GM12878 (cell line): ENCODE measurements at regions not wholly inside any gene's neighbourhood (a gene's known extent, or its start where the extent isn't known, plus 50 kb on each side); places are given as distances from the start of the nearest gene placed in this dataset.

ENCODE experiments used
- ATAC-seq: fragments of 200-7000 bp; cut with Tn5 transposase; 3 replicates; pipeline ENCODE4 v1.9.1; 2020; ENCODE audit warnings: mild to moderate bottlenecking, moderate library complexity
- BruUV-seq: library from RNA; stranded (reverse); fragments of 400-500 nt; replicated peaks from 2 replicates; lab custom pipeline; 2021; lab: Mats Ljungman, UMichigan
- CTCF ChIA-PET: fragments of 300-600 bp; sonication (Branson Sonifier 250); formaldehyde crosslinking; extraction: SDS; loops from one replicate; lab custom pipeline; 2021; ENCODE audit warnings: inconsistent platforms; lab: Yijun Ruan, JAX
- POLR2A ChIA-PET: fragments of 350-600 bp; formaldehyde crosslinking; extraction: SDS; loops from one replicate; lab custom pipeline; 2021; ENCODE audit warnings: inconsistent platforms; lab: Charles Lee
- RAD21 ChIA-PET: fragments of 300-600 bp; sonication (Branson Sonifier 250); formaldehyde crosslinking; loops from one replicate; lab custom pipeline; 2023; ENCODE audit warnings: antibody characterized with exemption; ENCODE audit not compliant: unreplicated experiment; lab: Charles Lee
- SMC1A ChIA-PET: fragments of 300-600 bp; sonication (Branson Sonifier 250); formaldehyde crosslinking; loops from one replicate; lab custom pipeline; 2023; ENCODE audit not compliant: unreplicated experiment, uncharacterized antibody; lab: Charles Lee
- DNase-seq: peaks from one replicate; pipeline ENCODE4 v3.0.0-alpha.2; 2011; ENCODE audit warnings: low read depth, low spot score
- FAIRE-seq: peaks from 3 replicates; lab custom pipeline; 2011; peaks lifted over from hg19 to GRCh38; lab: Jason Lieb, UNC
- H2AFZ ChIP-seq: 2 replicates; pipeline ENCODE4 v1.6.0; 2011; ENCODE audit warnings: low read depth, low read length, control low read depth; ENCODE audit not compliant: control insufficient read depth
- H3K27ac ChIP-seq: 2 replicates; pipeline ENCODE4 v1.5.1; 2011; ENCODE audit warnings: control low read depth; ENCODE audit not compliant: control insufficient read depth, insufficient read depth
- H3K27me3 ChIP-seq, 2 experiments: replicated peaks in 1 of 2; 2 replicates each; pipeline versions ENCODE4 v1.6.0 to v1.6.1; 2011; ENCODE audit warnings: low read length in 1 of 2; ENCODE audit not compliant: control insufficient read depth in 2 of 2, insufficient read depth in 2 of 2
- H3K36me3 ChIP-seq, 2 experiments: 2 replicates each; pipeline ENCODE4 v1.5.1; 2011; ENCODE audit warnings: low read length in 1 of 2; ENCODE audit not compliant: control insufficient read depth in 2 of 2, insufficient read depth in 2 of 2
- H3K4me1 ChIP-seq: 2 replicates; pipeline ENCODE4 v1.6.1; 2011; ENCODE audit warnings: mild to moderate bottlenecking, low read length, moderate library complexity, mixed read lengths; ENCODE audit not compliant: control insufficient read depth, insufficient read depth
- H3K4me2 ChIP-seq: 2 replicates; pipeline ENCODE4 v1.6.0; 2011; ENCODE audit warnings: control low read depth; ENCODE audit not compliant: control insufficient read depth, insufficient read depth
- H3K4me3 ChIP-seq: fragments of 200-600 bp; sonication (generic); 2 replicates; pipeline ENCODE4 v1.5.1; 2016
- H3K79me2 ChIP-seq: 2 replicates; pipeline ENCODE4 v1.6.0; 2011; ENCODE audit warnings: low read length; ENCODE audit not compliant: control insufficient read depth, insufficient read depth
- H3K9ac ChIP-seq: 2 replicates; pipeline ENCODE4 v1.8.0; 2011; ENCODE audit warnings: low read length, control low read depth, mixed read lengths; ENCODE audit not compliant: control insufficient read depth, insufficient read depth
- H3K9me3 ChIP-seq: replicated peaks from 3 replicates; pipeline ENCODE4 v1.5.1; 2011; ENCODE audit warnings: mild to moderate bottlenecking, low read length; ENCODE audit not compliant: control insufficient read depth, insufficient read depth
- H4K20me1 ChIP-seq: 2 replicates; pipeline ENCODE4 v1.6.0; 2011; ENCODE audit not compliant: control insufficient read depth, insufficient read depth
- ATF7 ChIP-seq: fragments of 450-650 bp; IDR thresholded peaks from 2 replicates; pipeline ENCODE4 v1.6.1; 2016; ENCODE audit warnings: low read depth, mild to moderate bottlenecking
- CBFB ChIP-seq: IDR thresholded peaks from 2 replicates; pipeline ENCODE4 v1.6.1; 2016; ENCODE audit warnings: antibody characterized with exemption, low read depth
- CREM ChIP-seq: IDR thresholded peaks from 2 replicates; pipeline ENCODE4 v1.6.1; 2014; ENCODE audit warnings: antibody characterized with exemption, low read depth
- HDAC2 ChIP-seq: fragments of 200-600 bp; sonication (generic); IDR thresholded peaks from 2 replicates; pipeline ENCODE4 v1.6.1; 2017
- MEF2B ChIP-seq: fragments of 450-650 bp; IDR thresholded peaks from 2 replicates; pipeline ENCODE4 v1.6.1; 2018; ENCODE audit warnings: mild to moderate bottlenecking, moderate library complexity; ENCODE audit not compliant: partially characterized antibody, poor library complexity, severe bottlenecking
- MYC ChIP-seq: IDR thresholded peaks from 2 replicates; pipeline ENCODE4 v1.6.1; 2011; ENCODE audit warnings: mild to moderate bottlenecking, low read length, moderate library complexity, inconsistent platforms; ENCODE audit not compliant: insufficient read depth, insufficient replicate concordance, insufficient read length, severe bottlenecking
- NR2C1 ChIP-seq: fragments of 450-650 bp; IDR thresholded peaks from 2 replicates; pipeline ENCODE4 v1.6.1; 2017; ENCODE audit warnings: antibody characterized with exemption, mild to moderate bottlenecking, moderate library complexity
- POLR2A ChIP-seq: IDR thresholded peaks from 2 replicates; pipeline ENCODE4 v1.6.1; 2011; ENCODE audit warnings: low read depth, mild to moderate bottlenecking, low read length
- RAD51 ChIP-seq: fragments of 450-650 bp; IDR thresholded peaks from 2 replicates; pipeline ENCODE4 v1.6.1; 2016; ENCODE audit warnings: moderate library complexity, mild to moderate bottlenecking, inconsistent platforms
- SMAD5 ChIP-seq: IDR thresholded peaks from 2 replicates; pipeline ENCODE4 v1.6.1; 2016; ENCODE audit warnings: antibody characterized with exemption, low read depth
- TBL1XR1 ChIP-seq: IDR thresholded peaks from 2 replicates; pipeline ENCODE4 v1.6.1; 2012; ENCODE audit warnings: low read depth, low read length, improper control_type of control experiment
- TCF12 ChIP-seq: IDR thresholded peaks from 2 replicates; pipeline ENCODE4 v1.6.1; 2011; ENCODE audit warnings: low read depth, mild to moderate bottlenecking, low read length
- YBX1 ChIP-seq: fragments of 450-650 bp; IDR thresholded peaks from 2 replicates; pipeline ENCODE4 v1.6.1; 2016; ENCODE audit warnings: antibody characterized with exemption
- ZNF207 ChIP-seq: fragments of 450-650 bp; IDR thresholded peaks from 2 replicates; pipeline ENCODE4 v1.6.1; 2014; ENCODE audit warnings: antibody characterized with exemption, mild to moderate bottlenecking, borderline replicate concordance
- ZNF622 ChIP-seq: fragments of 450-650 bp; IDR thresholded peaks from 2 replicates; pipeline ENCODE4 v1.6.1; 2017; ENCODE audit warnings: mild to moderate bottlenecking, inconsistent platforms
- WGBS: methylation state at CpG from one replicate; pipeline ENCODE4 v1.1.6; 2016; ENCODE audit warnings: low lambda C conversion rate; ENCODE audit not compliant: insufficient replicate concordance, insufficient coverage; ENCODE audit errors: missing lambda C conversion rate; 5-methylcytosine and 5-hydroxymethylcytosine counted together
- in situ Hi-C: fragments of 300-500 bp; cut with MboI; formaldehyde crosslinking; loops from 9 replicates; pipeline ENCODE4 v1.14.3; 2018; ENCODE audit warnings: mixed read lengths
- intact Hi-C: fragments of 100-400 bp; cut with micrococcal nuclease; formaldehyde crosslinking; loops from one replicate; pipeline ENCODE4 v1.14.2; 2022; ENCODE audit not compliant: unreplicated experiment
- TF ChIP-seq, protein P1 (sequence below): fragments of 450-650 bp; IDR thresholded peaks from 2 replicates; pipeline ENCODE4 v1.6.1; 2018; ENCODE audit warnings: borderline replicate concordance, mild to moderate bottlenecking; ENCODE audit not compliant: partially characterized antibody
- TF ChIP-seq, protein P2 (sequence below): fragments of 450-650 bp; IDR thresholded peaks from 2 replicates; pipeline ENCODE4 v1.6.1; 2017; ENCODE audit warnings: mild to moderate bottlenecking, moderate library complexity
- TF ChIP-seq, protein P3 (sequence below): IDR thresholded peaks from 2 replicates; pipeline ENCODE4 v1.6.1; 2011; ENCODE audit warnings: borderline replicate concordance, low read depth, mild to moderate bottlenecking, moderate library complexity, mixed read lengths, low read length; ENCODE audit not compliant: insufficient read depth; ENCODE audit errors: extremely low read length

DNA sequence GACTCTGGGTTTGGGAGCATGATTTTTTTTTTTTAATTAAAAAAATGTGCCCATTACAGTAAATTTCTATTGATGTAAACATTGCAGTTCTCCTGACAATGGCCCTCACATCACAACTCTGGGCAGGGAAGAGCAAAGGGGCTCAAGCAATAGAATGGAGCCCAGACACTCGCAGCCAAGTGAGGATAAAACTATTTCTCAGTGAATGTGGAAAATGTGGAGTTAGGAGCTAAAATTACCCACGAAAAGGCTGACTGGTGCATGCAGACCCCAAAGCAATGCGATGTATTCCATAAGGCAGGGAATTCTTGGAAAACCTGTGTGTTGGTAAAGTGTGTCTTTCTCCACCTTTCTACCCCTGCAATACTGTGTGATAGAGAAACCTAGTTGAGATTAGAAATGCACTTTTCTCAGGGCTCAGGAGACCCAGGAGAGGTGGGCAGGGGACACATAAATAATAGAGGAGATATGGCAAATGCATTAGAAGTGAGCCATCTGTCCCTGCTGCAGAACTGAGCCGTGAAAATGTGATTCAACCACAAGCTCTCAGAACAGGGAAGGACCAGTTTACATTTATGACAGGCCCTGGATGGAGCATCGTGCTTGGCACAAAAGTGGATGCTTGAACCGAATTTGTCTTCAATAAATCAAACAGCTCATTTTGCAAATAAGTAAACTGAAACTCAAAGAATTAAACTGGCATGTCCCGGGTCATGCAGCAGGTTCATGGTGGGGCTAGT, 100.1 kb downstream of the MYCN start (continued):
- TF ChIP-seq YBX1: no peak
- TF ChIP-seq ZNF207: no peak
- no peak for TF ChIP-seq SMAD5
- TF ChIP-seq, protein P1, sequence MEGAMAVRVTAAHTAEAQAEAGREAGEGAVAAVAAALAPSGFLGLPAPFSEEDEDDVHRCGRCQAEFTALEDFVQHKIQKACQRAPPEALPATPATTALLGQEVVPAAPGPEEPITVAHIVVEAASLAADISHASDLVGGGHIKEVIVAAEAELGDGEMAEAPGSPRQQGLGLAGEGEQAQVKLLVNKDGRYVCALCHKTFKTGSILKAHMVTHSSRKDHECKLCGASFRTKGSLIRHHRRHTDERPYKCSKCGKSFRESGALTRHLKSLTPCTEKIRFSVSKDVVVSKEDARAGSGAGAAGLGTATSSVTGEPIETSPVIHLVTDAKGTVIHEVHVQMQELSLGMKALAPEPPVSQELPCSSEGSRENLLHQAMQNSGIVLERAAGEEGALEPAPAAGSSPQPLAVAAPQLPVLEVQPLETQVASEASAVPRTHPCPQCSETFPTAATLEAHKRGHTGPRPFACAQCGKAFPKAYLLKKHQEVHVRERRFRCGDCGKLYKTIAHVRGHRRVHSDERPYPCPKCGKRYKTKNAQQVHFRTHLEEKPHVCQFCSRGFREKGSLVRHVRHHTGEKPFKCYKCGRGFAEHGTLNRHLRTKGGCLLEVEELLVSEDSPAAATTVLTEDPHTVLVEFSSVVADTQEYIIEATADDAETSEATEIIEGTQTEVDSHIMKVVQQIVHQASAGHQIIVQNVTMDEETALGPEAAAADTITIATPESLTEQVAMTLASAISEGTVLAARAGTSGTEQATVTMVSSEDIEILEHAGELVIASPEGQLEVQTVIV: no peak
- no peak for TF ChIP-seq POLR2A
- TF ChIP-seq TCF12: no peak
- no peak for TF ChIP-seq MEF2B
- no peak for TF ChIP-seq TBL1XR1

DNA sequence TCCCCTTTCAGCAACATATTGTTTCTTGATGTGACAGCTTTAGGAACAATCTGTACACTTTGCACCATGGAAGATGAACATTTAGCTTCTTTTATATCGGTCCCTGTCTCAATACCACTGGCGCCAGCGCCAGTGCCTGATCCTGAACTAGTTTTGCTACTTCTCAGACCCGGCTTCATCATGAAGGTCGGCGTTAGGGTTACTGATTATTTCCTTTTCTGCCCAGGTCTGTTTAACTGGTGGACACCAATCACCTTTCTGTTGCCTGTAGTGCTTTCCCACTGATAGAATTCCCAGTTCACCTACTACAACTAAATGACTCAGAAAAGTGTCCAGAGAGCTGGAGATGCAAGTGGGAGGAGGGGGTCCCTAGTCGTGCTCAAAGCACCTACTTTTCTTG, 99.5 kb downstream of the MYCN start:
- POLR2A ChIA-PET: no interaction called here
- BruUV-seq: no TSS peak
- no peak overlapping the region for H3K27ac ChIP-seq
- DNase-seq: no peak
- WGBS: 37% methylated on average over 7 of the region's 7 CpGs
- H3K9me3 ChIP-seq: no peaks in the 10 kb centered on the region
- in situ Hi-C loops: no loop called here
- intact Hi-C loops: no loop called here
- H3K4me2 ChIP-seq: no peak overlapping the region
- no peaks in the 10 kb centered on the region for H3K79me2 ChIP-seq
- no peak overlapping the region for H2AFZ ChIP-seq
- no peak for FAIRE-seq
- CTCF ChIA-PET: no interaction called here
- H3K4me3 ChIP-seq: no peak overlapping the region
- no peak for ATAC-seq
- SMC1A ChIA-PET: no interaction called here
- no peak overlapping the region for H3K9ac ChIP-seq
- H3K4me1 ChIP-seq: no peaks in the 10 kb centered on the region
- H3K36me3 ChIP-seq: no peaks in the 10 kb centered on the region
- RAD21 ChIA-PET: no interaction called here
- no peaks in the 10 kb centered on the region; a peak in 1 of 4 replicates for H3K27me3 ChIP-seq
- H4K20me1 ChIP-seq: no peaks in the 10 kb centered on the region
- TF ChIP-seq MYC: no peak
- TF ChIP-seq ZNF622: no peak
- TF ChIP-seq CBFB: no peak
- no peak for TF ChIP-seq NR2C1
- no peak for TF ChIP-seq RAD51
- no peak for TF ChIP-seq ATF7
- TF ChIP-seq, protein P2, sequence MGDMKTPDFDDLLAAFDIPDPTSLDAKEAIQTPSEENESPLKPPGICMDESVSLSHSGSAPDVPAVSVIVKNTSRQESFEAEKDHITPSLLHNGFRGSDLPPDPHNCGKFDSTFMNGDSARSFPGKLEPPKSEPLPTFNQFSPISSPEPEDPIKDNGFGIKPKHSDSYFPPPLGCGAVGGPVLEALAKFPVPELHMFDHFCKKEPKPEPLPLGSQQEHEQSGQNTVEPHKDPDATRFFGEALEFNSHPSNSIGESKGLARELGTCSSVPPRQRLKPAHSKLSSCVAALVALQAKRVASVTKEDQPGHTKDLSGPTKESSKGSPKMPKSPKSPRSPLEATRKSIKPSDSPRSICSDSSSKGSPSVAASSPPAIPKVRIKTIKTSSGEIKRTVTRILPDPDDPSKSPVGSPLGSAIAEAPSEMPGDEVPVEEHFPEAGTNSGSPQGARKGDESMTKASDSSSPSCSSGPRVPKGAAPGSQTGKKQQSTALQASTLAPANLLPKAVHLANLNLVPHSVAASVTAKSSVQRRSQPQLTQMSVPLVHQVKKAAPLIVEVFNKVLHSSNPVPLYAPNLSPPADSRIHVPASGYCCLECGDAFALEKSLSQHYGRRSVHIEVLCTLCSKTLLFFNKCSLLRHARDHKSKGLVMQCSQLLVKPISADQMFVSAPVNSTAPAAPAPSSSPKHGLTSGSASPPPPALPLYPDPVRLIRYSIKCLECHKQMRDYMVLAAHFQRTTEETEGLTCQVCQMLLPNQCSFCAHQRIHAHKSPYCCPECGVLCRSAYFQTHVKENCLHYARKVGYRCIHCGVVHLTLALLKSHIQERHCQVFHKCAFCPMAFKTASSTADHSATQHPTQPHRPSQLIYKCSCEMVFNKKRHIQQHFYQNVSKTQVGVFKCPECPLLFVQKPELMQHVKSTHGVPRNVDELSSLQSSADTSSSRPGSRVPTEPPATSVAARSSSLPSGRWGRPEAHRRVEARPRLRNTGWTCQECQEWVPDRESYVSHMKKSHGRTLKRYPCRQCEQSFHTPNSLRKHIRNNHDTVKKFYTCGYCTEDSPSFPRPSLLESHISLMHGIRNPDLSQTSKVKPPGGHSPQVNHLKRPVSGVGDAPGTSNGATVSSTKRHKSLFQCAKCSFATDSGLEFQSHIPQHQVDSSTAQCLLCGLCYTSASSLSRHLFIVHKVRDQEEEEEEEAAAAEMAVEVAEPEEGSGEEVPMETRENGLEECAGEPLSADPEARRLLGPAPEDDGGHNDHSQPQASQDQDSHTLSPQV: no peak
- no peak for TF ChIP-seq CREM
- TF ChIP-seq TCF12: no peak
- TF ChIP-seq, protein P3, sequence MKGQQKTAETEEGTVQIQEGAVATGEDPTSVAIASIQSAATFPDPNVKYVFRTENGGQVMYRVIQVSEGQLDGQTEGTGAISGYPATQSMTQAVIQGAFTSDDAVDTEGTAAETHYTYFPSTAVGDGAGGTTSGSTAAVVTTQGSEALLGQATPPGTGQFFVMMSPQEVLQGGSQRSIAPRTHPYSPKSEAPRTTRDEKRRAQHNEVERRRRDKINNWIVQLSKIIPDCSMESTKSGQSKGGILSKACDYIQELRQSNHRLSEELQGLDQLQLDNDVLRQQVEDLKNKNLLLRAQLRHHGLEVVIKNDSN: no peak
- no peak for TF ChIP-seq HDAC2
